ENCODE measurements at regions not wholly inside any gene's neighbourhood (a gene's known extent, or its start where the extent isn't known, plus 50 kb on each side); places are given as distances from the start of the nearest gene placed in this dataset.

GRCh38 chr2:238640486-238640885, 207.4 kb upstream of the TWIST2 start:
- TF ChIP-seq CTCF (IDR thresholded peaks at IDR 0.05; ENCODE audit: insufficient read depth, low read length, poor library complexity, severe bottlenecking) = no peak
- no peak for TF ChIP-seq EZH2phosphoT487 (conservative IDR thresholded peaks at IDR 0.05; ENCODE audit: low read length)
